ENCODE measurements at regions not wholly inside any gene's neighbourhood (a gene's known extent, or its start where the extent isn't known, plus 50 kb on each side); places are given as distances from the start of the nearest gene placed in this dataset.

GRCh38 chr10:61120805-61121204 lies 176.8 kb upstream of the RHOBTB1 start:
- no peak overlapping the region for H2AK5ac ChIP-seq (ENCODE audit: low read depth, low read length)
- H3K4me3 ChIP-seq (ENCODE audit: low read length in 2 of 2): no peak overlapping the region
- no peaks in the 10 kb centered on the region for H3K4me1 ChIP-seq (ENCODE audit: control insufficient read depth in 2 of 2, insufficient read depth in 1 of 2, low read depth in 1 of 2, low read length in 2 of 2)
- no peaks in the 10 kb centered on the region for H3K79me1 ChIP-seq (ENCODE audit: low read depth, low read length)
- H3K23ac ChIP-seq (ENCODE audit: low read depth, low read length, poor library complexity): no peak overlapping the region
- no peak overlapping the region for H3K4me2 ChIP-seq (ENCODE audit: insufficient read depth, low read length, poor library complexity, severe bottlenecking)
- no peak overlapping the region for H3K9ac ChIP-seq (ENCODE audit: low read depth, low read length, poor library complexity)
- H4K91ac ChIP-seq (ENCODE audit: low read depth, low read length, poor library complexity): no peak overlapping the region
- H3K27ac ChIP-seq (replicated peaks; ENCODE audit: low read length): no peak overlapping the region
- no peak for DNase-seq (ENCODE audit: low spot score)
- H4K8ac ChIP-seq (ENCODE audit: low read depth, low read length): no peak overlapping the region
- no peaks in the 10 kb centered on the region for H3K36me3 ChIP-seq (replicated peaks in 1 of 2; ENCODE audit: control insufficient read depth in 2 of 2, insufficient read depth in 2 of 2, low read length in 2 of 2)
- no peak overlapping the region for H3K4ac ChIP-seq (ENCODE audit: low read length)
- H2AFZ ChIP-seq (ENCODE audit: low read length): no peak overlapping the region
- no peaks in the 10 kb centered on the region for H3K27me3 ChIP-seq (ENCODE audit: control insufficient read depth in 3 of 3, insufficient read depth in 3 of 3, low read depth in 1 of 3, low read length in 3 of 3)
- H3K14ac ChIP-seq (ENCODE audit: low read length): no peak overlapping the region
- H3K9me3 ChIP-seq (replicated peaks in 1 of 2; ENCODE audit: control insufficient read depth in 2 of 2, insufficient read depth in 1 of 2, low read depth in 1 of 2, low read length in 2 of 2): no peaks in the 10 kb centered on the region
- H2BK5ac ChIP-seq (ENCODE audit: low read length): no peak overlapping the region
- no CpG with 5 or more reads among the region's 2 CpGs for WGBS, 2 donors (ENCODE audit: extremely low coverage in 2 of 2, insufficient read length in 2 of 2, insufficient replicate concordance in 1 of 2)
- H2BK15ac ChIP-seq (ENCODE audit: low read length): no peak overlapping the region
- no peak overlapping the region for H2BK12ac ChIP-seq (ENCODE audit: low read length)
- H2BK120ac ChIP-seq (ENCODE audit: low read depth, low read length): no peak overlapping the region
- no peak overlapping the region for H3K18ac ChIP-seq (ENCODE audit: low read length)

GRCh38 chr10:61119573-61119972 lies 175.6 kb upstream of the RHOBTB1 start:
- Histone ChIP-seq H2BK120ac (ENCODE audit: low read depth, low read length) (no peak overlapping the region), H3K79me1 (ENCODE audit: low read depth, low read length) (no peaks in the 10 kb centered on the region), H3K9me3 (replicated peaks in 1 of 2; ENCODE audit: control insufficient read depth in 2 of 2, insufficient read depth in 1 of 2, low read depth in 1 of 2, low read length in 2 of 2) (no peaks in the 10 kb centered on the region), H4K8ac (ENCODE audit: low read depth, low read length) (no peak overlapping the region), H3K27ac (replicated peaks; ENCODE audit: low read length) (no peak overlapping the region), H2AFZ (ENCODE audit: low read length) (no peak overlapping the region), H3K4me1 (ENCODE audit: control insufficient read depth in 2 of 2, insufficient read depth in 1 of 2, low read depth in 1 of 2, low read length in 2 of 2) (no peaks in the 10 kb centered on the region), H2AK5ac (ENCODE audit: low read depth, low read length) (no peak overlapping the region), H3K14ac (ENCODE audit: low read length) (no peak overlapping the region), H3K36me3 (replicated peaks in 1 of 2; ENCODE audit: control insufficient read depth in 2 of 2, insufficient read depth in 2 of 2, low read length in 2 of 2) (no peaks in the 10 kb centered on the region), H3K18ac (ENCODE audit: low read length) (no peak overlapping the region), H3K4ac (ENCODE audit: low read length) (no peak overlapping the region), H3K23ac (ENCODE audit: low read depth, low read length, poor library complexity) (no peak overlapping the region), H2BK15ac (ENCODE audit: low read length) (no peak overlapping the region), H3K27me3 (ENCODE audit: control insufficient read depth in 3 of 3, insufficient read depth in 3 of 3, low read depth in 1 of 3, low read length in 3 of 3) (no peaks in the 10 kb centered on the region), H3K9ac (ENCODE audit: low read depth, low read length, poor library complexity) (no peak overlapping the region), H2BK5ac (ENCODE audit: low read length) (no peak overlapping the region), H3K4me2 (ENCODE audit: insufficient read depth, low read length, poor library complexity, severe bottlenecking) (no peak overlapping the region), H4K91ac (ENCODE audit: low read depth, low read length, poor library complexity) (no peak overlapping the region), H2BK12ac (ENCODE audit: low read length) (no peak overlapping the region), H3K4me3 (ENCODE audit: low read length in 2 of 2) (no peak overlapping the region)
- no CpG with 5 or more reads among the region's 1 CpG for WGBS, 2 donors (ENCODE audit: extremely low coverage in 2 of 2, insufficient read length in 2 of 2, insufficient replicate concordance in 1 of 2)
- DNase-seq (ENCODE audit: low spot score): no peak

GRCh38 chr10:61115897-61116296 lies 171.9 kb upstream of the RHOBTB1 start:
- no peak overlapping the region for H2BK12ac ChIP-seq (ENCODE audit: low read length)
- no peak overlapping the region for H4K91ac ChIP-seq (ENCODE audit: low read depth, low read length, poor library complexity)
- H2BK5ac ChIP-seq (ENCODE audit: low read length): no peak overlapping the region
- no peak overlapping the region for H2AFZ ChIP-seq (ENCODE audit: low read length)
- no peak overlapping the region for H3K14ac ChIP-seq (ENCODE audit: low read length)
- H2BK120ac ChIP-seq (ENCODE audit: low read depth, low read length): no peak overlapping the region
- H4K8ac ChIP-seq (ENCODE audit: low read depth, low read length): no peak overlapping the region
- no peak for DNase-seq (ENCODE audit: low spot score)
- no peaks in the 10 kb centered on the region for H3K27me3 ChIP-seq (ENCODE audit: control insufficient read depth in 3 of 3, insufficient read depth in 3 of 3, low read depth in 1 of 3, low read length in 3 of 3)
- no peak overlapping the region for H3K4me2 ChIP-seq (ENCODE audit: insufficient read depth, low read length, poor library complexity, severe bottlenecking)
- H3K36me3 ChIP-seq (replicated peaks in 1 of 2; ENCODE audit: control insufficient read depth in 2 of 2, insufficient read depth in 2 of 2, low read length in 2 of 2): no peaks in the 10 kb centered on the region
- no peak overlapping the region for H3K9ac ChIP-seq (ENCODE audit: low read depth, low read length, poor library complexity)
- no peaks in the 10 kb centered on the region for H3K79me1 ChIP-seq (ENCODE audit: low read depth, low read length)
- no peaks in the 10 kb centered on the region for H3K9me3 ChIP-seq (replicated peaks in 1 of 2; ENCODE audit: control insufficient read depth in 2 of 2, insufficient read depth in 1 of 2, low read depth in 1 of 2, low read length in 2 of 2)
- no peak overlapping the region for H3K4ac ChIP-seq (ENCODE audit: low read length)
- H3K18ac ChIP-seq (ENCODE audit: low read length): no peak overlapping the region
- H2AK5ac ChIP-seq (ENCODE audit: low read depth, low read length): no peak overlapping the region
- H2BK15ac ChIP-seq (ENCODE audit: low read length): no peak overlapping the region
- no peak overlapping the region for H3K27ac ChIP-seq (replicated peaks; ENCODE audit: low read length)
- no peak overlapping the region for H3K4me3 ChIP-seq (ENCODE audit: low read length in 2 of 2)
- H3K23ac ChIP-seq (ENCODE audit: low read depth, low read length, poor library complexity): no peak overlapping the region
- no peaks in the 10 kb centered on the region for H3K4me1 ChIP-seq (ENCODE audit: control insufficient read depth in 2 of 2, insufficient read depth in 1 of 2, low read depth in 1 of 2, low read length in 2 of 2)

GRCh38 chr10:61112771-61113170 lies 168.8 kb upstream of the RHOBTB1 start:
- Histone ChIP-seq H2BK15ac (ENCODE audit: low read length) (no peak overlapping the region), H3K23ac (ENCODE audit: low read depth, low read length, poor library complexity) (no peak overlapping the region), H3K4me3 (ENCODE audit: low read length in 2 of 2) (no peak overlapping the region), H3K27ac (replicated peaks; ENCODE audit: low read length) (no peak overlapping the region), H3K14ac (ENCODE audit: low read length) (no peak overlapping the region), H3K79me1 (ENCODE audit: low read depth, low read length) (no peaks in the 10 kb centered on the region), H3K9ac (ENCODE audit: low read depth, low read length, poor library complexity) (no peak overlapping the region), H2BK5ac (ENCODE audit: low read length) (no peak overlapping the region), H3K4me1 (ENCODE audit: control insufficient read depth in 2 of 2, insufficient read depth in 1 of 2, low read depth in 1 of 2, low read length in 2 of 2) (no peaks in the 10 kb centered on the region), H4K91ac (ENCODE audit: low read depth, low read length, poor library complexity) (no peak overlapping the region), H2BK12ac (ENCODE audit: low read length) (no peak overlapping the region), H2BK120ac (ENCODE audit: low read depth, low read length) (no peak overlapping the region), H4K8ac (ENCODE audit: low read depth, low read length) (no peak overlapping the region), H2AK5ac (ENCODE audit: low read depth, low read length) (no peak overlapping the region), H3K18ac (ENCODE audit: low read length) (no peak overlapping the region), H3K27me3 (ENCODE audit: control insufficient read depth in 3 of 3, insufficient read depth in 3 of 3, low read depth in 1 of 3, low read length in 3 of 3) (no peaks in the 10 kb centered on the region), H3K9me3 (replicated peaks in 1 of 2; ENCODE audit: control insufficient read depth in 2 of 2, insufficient read depth in 1 of 2, low read depth in 1 of 2, low read length in 2 of 2) (no peaks in the 10 kb centered on the region), H3K36me3 (replicated peaks in 1 of 2; ENCODE audit: control insufficient read depth in 2 of 2, insufficient read depth in 2 of 2, low read length in 2 of 2) (no peaks in the 10 kb centered on the region), H2AFZ (ENCODE audit: low read length) (no peak overlapping the region), H3K4me2 (ENCODE audit: insufficient read depth, low read length, poor library complexity, severe bottlenecking) (no peak overlapping the region), H3K4ac (ENCODE audit: low read length) (no peak overlapping the region)
- no peak for DNase-seq (ENCODE audit: low spot score)
